GM19239 (cell line): ENCODE measurements at regions not wholly inside any gene's neighbourhood (a gene's known extent, or its start where the extent isn't known, plus 50 kb on each side); places are given as distances from the start of the nearest gene placed in this dataset.
A peak's percentile ranks its signal among the peaks of the same experiment; 100 is the strongest.
"Not testable (repeated sequence)": the region's sequence is repeated elsewhere in the genome, so short reads cannot be mapped to it uniquely, and the experiment has no call there.

Experiments used
- DNase-seq: peaks from one replicate; pipeline ENCODE4 v3.0.0; 2011; ENCODE audit warnings: low spot score; ENCODE audit not compliant: insufficient read length
- FAIRE-seq: peaks from 2 replicates; lab custom pipeline; 2011; peaks lifted over from hg19 to GRCh38; lab: Jason Lieb, UNC

- peak; percentile 87 for FAIRE-seq
- peak; percentile 59 for DNase-seq
Measured at GRCh38 chr7:45259966-45260646, 102.5 kb downstream of the RAMP3 start.

- no peak for FAIRE-seq
- no peak for DNase-seq
Measured at GRCh38 chr7:45267262-45267661, 109.7 kb downstream of the RAMP3 start.

- DNase-seq (no peak), FAIRE-seq (no peak)
Measured at GRCh38 chr7:45268013-45268412, 110.4 kb downstream of the RAMP3 start.

- DNase-seq = no peak
Measured at GRCh38 chr7:45269192-45269591, 111.6 kb downstream of the RAMP3 start.

GRCh38 chr7:45278763-45279398 lies 121.3 kb downstream of the RAMP3 start:
- no peak for FAIRE-seq

More at GRCh38 chr7:45269192-45269591, 111.6 kb downstream of the RAMP3 start:
- FAIRE-seq = no peak

GRCh38 chr7:45289611-45290010 lies 132.0 kb downstream of the RAMP3 start:
- not testable (repeated sequence) for DNase-seq
- peak; percentile 64 for FAIRE-seq

More at GRCh38 chr7:45278763-45279398, 121.3 kb downstream of the RAMP3 start:
- DNase-seq = no peak

GRCh38 chr7:45290880-45291279 lies 133.3 kb downstream of the RAMP3 start:
- DNase-seq (no peak), FAIRE-seq (no peak)

GRCh38 chr7:45292481-45292880 lies 134.9 kb downstream of the RAMP3 start:
- no peak for DNase-seq
- FAIRE-seq = no peak

- DNase-seq (no peak), FAIRE-seq (no peak)
Measured at GRCh38 chr7:45293295-45293942, 135.8 kb downstream of the RAMP3 start.

- FAIRE-seq = no peak
- DNase-seq = no peak
Measured at GRCh38 chr7:45294559-45294958, 137.0 kb downstream of the RAMP3 start.

GRCh38 chr7:45295222-45295621 lies 137.6 kb downstream of the RAMP3 start:
- FAIRE-seq (no peak), DNase-seq (no peak)

- no peak for FAIRE-seq
Measured at GRCh38 chr7:45296748-45297147, 139.2 kb downstream of the RAMP3 start.

GRCh38 chr7:45306752-45307305 lies 149.2 kb downstream of the RAMP3 start:
- DNase-seq (no peak), FAIRE-seq (no peak)

More at GRCh38 chr7:45296748-45297147, 139.2 kb downstream of the RAMP3 start:
- DNase-seq = no peak

- FAIRE-seq (no peak), DNase-seq (no peak)
Measured at GRCh38 chr7:45311597-45311996, 154.0 kb downstream of the RAMP3 start.

GRCh38 chr7:45315512-45315911 lies 157.9 kb downstream of the RAMP3 start:
- FAIRE-seq, DNase-seq: not testable (repeated sequence)

- FAIRE-seq (no peak), DNase-seq (no peak)
Measured at GRCh38 chr7:45324683-45325237, 167.2 kb downstream of the RAMP3 start.

- FAIRE-seq = no peak
- no peak for DNase-seq
Measured at GRCh38 chr7:45325378-45325777, 167.8 kb downstream of the RAMP3 start.

GRCh38 chr7:45328403-45328981 lies 170.9 kb downstream of the RAMP3 start:
- DNase-seq (no peak), FAIRE-seq (no peak)

- no peak for FAIRE-seq
- no peak for DNase-seq
Measured at GRCh38 chr7:45331563-45331962, 174.0 kb downstream of the RAMP3 start.

GRCh38 chr7:45335024-45335423 lies 177.4 kb downstream of the RAMP3 start:
- not testable (repeated sequence) for DNase-seq, FAIRE-seq
